Neural progenitor cell (in vitro differentiated cells): ENCODE measurements at regions not wholly inside any gene's neighbourhood (a gene's known extent, or its start where the extent isn't known, plus 50 kb on each side); places are given as distances from the start of the nearest gene placed in this dataset.

Experiments used
- DNase-seq: peaks from one replicate; pipeline ENCODE4 v3.0.0-alpha.2; 2016; ENCODE audit warnings: low spot score
- H2AFZ ChIP-seq: fragments of 200-600 bp; sonication (generic); replicated peaks from 2 replicates; pipeline ENCODE4 v1.6.1; 2016; ENCODE audit warnings: antibody characterized with exemption
- H3F3A ChIP-seq: fragments of 200-600 bp; sonication (generic); 2 replicates; pipeline ENCODE4 v1.6.1; 2016; ENCODE audit warnings: antibody characterized with exemption, low read depth
- H3K27ac ChIP-seq: fragments of 200-600 bp; sonication (generic); 2 replicates; pipeline ENCODE4 v1.5.1; 2016; ENCODE audit warnings: mild to moderate bottlenecking
- H3K27me3 ChIP-seq: fragments of 200-600 bp; sonication (generic); 2 replicates; pipeline ENCODE4 v1.6.1; 2016; ENCODE audit warnings: mild to moderate bottlenecking, moderate library complexity
- H3K36me3 ChIP-seq: fragments of 200-600 bp; sonication (generic); 2 replicates; pipeline ENCODE4 v1.5.1; 2016
- H3K4me1 ChIP-seq: fragments of 200-600 bp; sonication (generic); 2 replicates; pipeline ENCODE4 v1.6.1; 2016; ENCODE audit warnings: mixed run types
- H3K4me2 ChIP-seq: fragments of 200-600 bp; sonication (generic); 2 replicates; pipeline ENCODE4 v1.6.1; 2016
- H3K4me3 ChIP-seq: fragments of 200-600 bp; sonication (generic); 2 replicates; pipeline ENCODE4 v1.5.1; 2016
- H3K79me2 ChIP-seq: fragments of 200-600 bp; sonication (generic); 2 replicates; pipeline ENCODE4 v1.6.1; 2016; ENCODE audit warnings: low read depth
- H3K9ac ChIP-seq: fragments of 200-600 bp; sonication (generic); 2 replicates; pipeline ENCODE4 v1.6.1; 2016
- H3K9me3 ChIP-seq: fragments of 200-600 bp; sonication (generic); 2 replicates; pipeline ENCODE4 v1.5.1; 2016; ENCODE audit warnings: low read depth
- H4K20me1 ChIP-seq: fragments of 200-600 bp; sonication (generic); 2 replicates; pipeline ENCODE4 v1.6.1; 2016; ENCODE audit warnings: low read depth
- H3K27ac Mint-ChIP-seq: 3 replicates; pipeline ENCODE4 v1.8.0; 2021; ENCODE audit warnings: mixed read lengths
- H3K27me3 Mint-ChIP-seq: 2 replicates; pipeline ENCODE4 v1.8.0; 2022; ENCODE audit warnings: low read depth, mild to moderate bottlenecking, inconsistent platforms, moderate library complexity, mixed read lengths; ENCODE audit not compliant: insufficient read depth
- H3K36me3 Mint-ChIP-seq: 3 replicates; pipeline ENCODE4 v1.8.0; 2021; ENCODE audit warnings: mixed read lengths
- H3K4me1 Mint-ChIP-seq: 3 replicates; pipeline ENCODE4 v1.8.0; 2021; ENCODE audit warnings: mixed read lengths
- H3K4me3 Mint-ChIP-seq: 3 replicates; pipeline ENCODE4 v1.8.0; 2021; ENCODE audit warnings: mild to moderate bottlenecking, moderate library complexity, mixed read lengths
- H3K9me3 Mint-ChIP-seq: 3 replicates; pipeline ENCODE4 v1.8.0; 2020; ENCODE audit warnings: mixed read lengths
- CTCF ChIP-seq: fragments of 200-600 bp; sonication (generic); IDR thresholded peaks from 2 replicates; pipeline ENCODE4 v1.5.1; 2017; ENCODE audit warnings: antibody characterized with exemption, mild to moderate bottlenecking
- EZH2 ChIP-seq: fragments of 200-600 bp; sonication (generic); IDR thresholded peaks from 2 replicates; pipeline ENCODE4 v1.6.1; 2017; ENCODE audit warnings: antibody characterized with exemption, mild to moderate bottlenecking, moderate library complexity
- EZH2phosphoT487 ChIP-seq: fragments of 200-600 bp; sonication (generic); IDR thresholded peaks from 2 replicates; pipeline ENCODE4 v1.6.1; 2017; ENCODE audit warnings: antibody characterized with exemption

- no peak for DNase-seq
- no peaks in the 10 kb centered on the region for H3K27me3 ChIP-seq
- no peaks in the 10 kb centered on the region for H3K9me3 ChIP-seq
- Mint-ChIP-seq H3K27me3 (peaks cover 7% of the 10 kb centered on the region), H3K9me3 (peaks cover 5% of the 10 kb centered on the region), H3K27ac (no peak overlapping the region), H3K4me3 (no peak overlapping the region), H3K4me1 (peaks cover 47% of the 10 kb centered on the region), H3K36me3 (peaks cover 2% of the 10 kb centered on the region)
- no peak overlapping the region for H3K9ac ChIP-seq
- TF ChIP-seq EZH2 (no peak), EZH2phosphoT487 (no peak), CTCF (no peak)
- H3K27ac ChIP-seq = no peak overlapping the region
- H3F3A ChIP-seq = peaks cover 30% of the 10 kb centered on the region
- H2AFZ ChIP-seq = no peak overlapping the region
- no peaks in the 10 kb centered on the region for H3K79me2 ChIP-seq
- no peak overlapping the region for H3K4me2 ChIP-seq
- no peak overlapping the region for H3K4me3 ChIP-seq
- peaks cover 46% of the 10 kb centered on the region for H3K4me1 ChIP-seq
- H3K36me3 ChIP-seq = no peaks in the 10 kb centered on the region
- no peaks in the 10 kb centered on the region for H4K20me1 ChIP-seq
These were observed 354.1 kb downstream of the HRH4 start for GRCh38 chr18:24814521-24814920.

GRCh38 chr18:24817150-24817549 is 356.7 kb downstream of the HRH4 start:
- Mint-ChIP-seq H3K36me3 (peaks cover 2% of the 10 kb centered on the region), H3K9me3 (peaks cover 3% of the 10 kb centered on the region), H3K4me1 (peaks cover 53% of the 10 kb centered on the region), H3K4me3 (peak overlapping the region; percentile 67), H3K27ac (peak overlapping the region; percentile 93), H3K27me3 (peaks cover 7% of the 10 kb centered on the region)
- H3K27me3 ChIP-seq = no peaks in the 10 kb centered on the region
- no peaks in the 10 kb centered on the region for H3K79me2 ChIP-seq
- no peak overlapping the region for H3K9ac ChIP-seq
- peaks cover 30% of the 10 kb centered on the region for H3F3A ChIP-seq
- no peak for TF ChIP-seq EZH2
- no peak for TF ChIP-seq CTCF
- no peak for TF ChIP-seq EZH2phosphoT487
- H4K20me1 ChIP-seq = no peaks in the 10 kb centered on the region
- no peak overlapping the region for H3K27ac ChIP-seq
- H3K9me3 ChIP-seq = no peaks in the 10 kb centered on the region
- no peaks in the 10 kb centered on the region for H3K36me3 ChIP-seq
- DNase-seq = no peak
- H3K4me2 ChIP-seq = peak overlapping the region; percentile 57
- no peak overlapping the region for H2AFZ ChIP-seq
- no peak overlapping the region for H3K4me3 ChIP-seq
- H3K4me1 ChIP-seq = peaks cover 46% of the 10 kb centered on the region

GRCh38 chr18:24817587-24818371 is 357.3 kb downstream of the HRH4 start:
- peaks cover 53% of the 10 kb centered on the region for H3K4me1 Mint-ChIP-seq
- peaks cover 46% of the 10 kb centered on the region for H3K4me1 ChIP-seq
- no peaks in the 10 kb centered on the region for H3K79me2 ChIP-seq
- H3K27ac ChIP-seq = no peak overlapping the region
- H3K4me2 ChIP-seq = peak overlapping the region; percentile 57
- peaks cover 2% of the 10 kb centered on the region for H3K36me3 Mint-ChIP-seq
- DNase-seq = peak; percentile 38
- TF ChIP-seq CTCF (no peak), EZH2 (no peak), EZH2phosphoT487 (no peak)
- peak overlapping the region; percentile 93 for H3K27ac Mint-ChIP-seq
- peaks cover 30% of the 10 kb centered on the region for H3F3A ChIP-seq
- H3K4me3 Mint-ChIP-seq = peak overlapping the region; percentile 67
- H2AFZ ChIP-seq = peak overlapping the region; percentile 89
- H3K9ac ChIP-seq = no peak overlapping the region
- no peaks in the 10 kb centered on the region for H3K36me3 ChIP-seq
- H3K27me3 ChIP-seq = no peaks in the 10 kb centered on the region
- H3K9me3 Mint-ChIP-seq = peaks cover 3% of the 10 kb centered on the region
- H3K27me3 Mint-ChIP-seq = peaks cover 7% of the 10 kb centered on the region
- H4K20me1 ChIP-seq = no peaks in the 10 kb centered on the region
- no peak overlapping the region for H3K4me3 ChIP-seq
- no peaks in the 10 kb centered on the region for H3K9me3 ChIP-seq
